GM11168 (cell line): ENCODE measurements at regions not wholly inside any gene's neighbourhood (a gene's known extent, or its start where the extent isn't known, plus 50 kb on each side); places are given as distances from the start of the nearest gene placed in this dataset.

Experiments
- in situ Hi-C: fragments of 300-500 bp; cut with MboI; formaldehyde crosslinking; loops from one replicate; pipeline ENCODE4 v1.12.0; 2022; ENCODE audit warnings: low sequenced_read_pairs; ENCODE audit not compliant: unreplicated experiment

- in situ Hi-C loops: no loop called here
Measured at GRCh38 chr10:21083861-21084260, 186.8 kb upstream of the NEBL start.

GRCh38 chr10:21082206-21082605 lies 185.1 kb upstream of the NEBL start:
- in situ Hi-C loops: no loop called here

- in situ Hi-C loops: no loop called here
Measured at GRCh38 chr10:21080261-21080660, 183.2 kb upstream of the NEBL start.

- in situ Hi-C loops: no loop called here
Measured at GRCh38 chr10:21079330-21079658, 182.2 kb upstream of the NEBL start.

GRCh38 chr10:21078410-21079329 lies 181.6 kb upstream of the NEBL start:
- in situ Hi-C loops: no loop called here

GRCh38 chr10:21077681-21078080 lies 180.6 kb upstream of the NEBL start:
- in situ Hi-C loops: no loop called here

- in situ Hi-C loops: no loop called here
Measured at GRCh38 chr10:21076381-21076780, 179.3 kb upstream of the NEBL start.

GRCh38 chr10:21075880-21076279 lies 178.8 kb upstream of the NEBL start:
- in situ Hi-C loops: no loop called here

- in situ Hi-C loops: no loop called here
Measured at GRCh38 chr10:21071001-21071673, 174.0 kb upstream of the NEBL start.

GRCh38 chr10:21069929-21070700 lies 173.0 kb upstream of the NEBL start:
- in situ Hi-C loops: no loop called here

- in situ Hi-C loops: no loop called here
Measured at GRCh38 chr10:21069278-21069677, 172.2 kb upstream of the NEBL start.

GRCh38 chr10:21068026-21068656 lies 171.0 kb upstream of the NEBL start:
- in situ Hi-C loops: no loop called here

GRCh38 chr10:21065621-21066248 lies 168.6 kb upstream of the NEBL start:
- in situ Hi-C loops: no loop called here

- in situ Hi-C loops: no loop called here
Measured at GRCh38 chr10:21061982-21062381, 164.9 kb upstream of the NEBL start.

- in situ Hi-C loops: no loop called here
Measured at GRCh38 chr10:21061184-21061583, 164.1 kb upstream of the NEBL start.

- in situ Hi-C loops: no loop called here
Measured at GRCh38 chr10:21060626-21061025, 163.5 kb upstream of the NEBL start.

- in situ Hi-C loops: no loop called here
Measured at GRCh38 chr10:21057989-21058388, 160.9 kb upstream of the NEBL start.

GRCh38 chr10:21057436-21057835 lies 160.3 kb upstream of the NEBL start:
- in situ Hi-C loops: no loop called here

GRCh38 chr10:21056461-21056860 lies 159.3 kb upstream of the NEBL start:
- in situ Hi-C loops: no loop called here
